K562 (cell line): ENCODE measurements at regions not wholly inside any gene's neighbourhood (a gene's known extent, or its start where the extent isn't known, plus 50 kb on each side); places are given as distances from the start of the nearest gene placed in this dataset.
A peak's percentile ranks its signal among the peaks of the same experiment; 100 is the strongest.

Source experiments
- CBFA2T2 ChIP-seq: fragments of 450-650 bp; conservative IDR thresholded peaks from 2 replicates; pipeline ENCODE4 v1.6.1; 2017; ENCODE audit warnings: mild to moderate bottlenecking
- CEBPB ChIP-seq: fragments of 450-650 bp; IDR thresholded peaks from 2 replicates; pipeline ENCODE4 v1.6.1; 2016; ENCODE audit warnings: missing genetic modification characterization, missing compliant biosample characterization
- CEBPG ChIP-seq, 3 experiments: fragments of 200-800 bp in 1 of 3; sonication (Bioruptor generic) in 1 of 3; sonication (generic) in 1 of 3; formaldehyde crosslinking in 1 of 3; IDR thresholded peaks in 2 of 3; conservative IDR thresholded peaks in 1 of 3; 2 replicates each; pipeline versions ENCODE4 v1.6.1 to v1.8.0; 2016 to 2022; ENCODE audit warnings: missing compliant biosample characterization in 2 of 3, missing genetic modification characterization in 2 of 3, mild to moderate bottlenecking in 1 of 3, missing genetic modification reagents in 1 of 3
- ELK1 ChIP-seq: sonication (generic); formaldehyde crosslinking; IDR thresholded peaks from 2 replicates; pipeline ENCODE4 v1.8.1; 2022; ENCODE audit warnings: missing genetic modification reagents
- NKRF ChIP-seq: fragments of 450-650 bp; IDR thresholded peaks from 2 replicates; pipeline ENCODE4 v1.6.1; 2016; ENCODE audit warnings: borderline replicate concordance
- PHF21A ChIP-seq: fragments of 450-650 bp; IDR thresholded peaks from 2 replicates; pipeline ENCODE4 v1.6.1; 2017; ENCODE audit warnings: low read depth, borderline replicate concordance
- POLR2G ChIP-seq: fragments of 200-400 bp; formaldehyde crosslinking; IDR thresholded peaks from 2 replicates; pipeline ENCODE4 v1.6.1; 2017; ENCODE audit warnings: low read depth, mild to moderate bottlenecking, antibody characterized with exemption, low read length, moderate library complexity
- RNF219 ChIP-seq: fragments of 250-450 bp; sonication (Bioruptor Pico); IDR thresholded peaks from 2 replicates; pipeline ENCODE4 v1.5.0; 2022; ENCODE audit warnings: mild to moderate bottlenecking
- SNAPC5 ChIP-seq: fragments of 250-450 bp; sonication (Bioruptor Pico); IDR thresholded peaks from 2 replicates; pipeline ENCODE4 v1.8.0; 2021; ENCODE audit warnings: moderate library complexity, mild to moderate bottlenecking, inconsistent platforms
- STAT5A ChIP-seq: IDR thresholded peaks from 2 replicates; pipeline ENCODE4 v1.6.1; 2012; ENCODE audit warnings: low read length, inconsistent platforms, borderline replicate concordance
- TFAP4 ChIP-seq: sonication (generic); formaldehyde crosslinking; IDR thresholded peaks from 2 replicates; pipeline ENCODE4 v1.8.0; 2022; ENCODE audit warnings: missing genetic modification reagents, mild to moderate bottlenecking, moderate library complexity, borderline replicate concordance
- THRA ChIP-seq: fragments of 450-650 bp; IDR thresholded peaks from 2 replicates; pipeline ENCODE4 v1.6.1; 2017; ENCODE audit warnings: mild to moderate bottlenecking, moderate library complexity
- ZNF280A ChIP-seq: fragments of 450-650 bp; IDR thresholded peaks from 2 replicates; pipeline ENCODE4 v1.6.1; 2018; ENCODE audit warnings: mild to moderate bottlenecking, low read depth; ENCODE audit not compliant: partially characterized antibody
- ZNF764 ChIP-seq: fragments of 250-450 bp; sonication (Bioruptor Pico); IDR thresholded peaks from 2 replicates; pipeline ENCODE4 v1.4.0; 2020; ENCODE audit warnings: low read depth, mild to moderate bottlenecking, moderate library complexity
- ZNF77 ChIP-seq: fragments of 250-450 bp; sonication (Bioruptor Pico); IDR thresholded peaks from 2 replicates; pipeline ENCODE4 v1.5.0; 2020
- ZNF785 ChIP-seq: fragments of 250-450 bp; sonication (Bioruptor Pico); IDR thresholded peaks from 2 replicates; pipeline ENCODE4 v1.4.0; 2020; ENCODE audit warnings: mild to moderate bottlenecking

GRCh38 chr15:58331913-58332675, 99.7 kb upstream of the LIPC start (continued):
- TF ChIP-seq THRA (no peak), ELK1 (no peak), ZNF785 (CRISPR knock-in tag) (no peak), CBFA2T2 (peak; percentile 70), RNF219 (CRISPR knock-in tag) (no peak), CEBPB (tag) (no peak), PHF21A (no peak; the same call in 1 of the 2 replicates), SNAPC5 (CRISPR knock-in tag) (no peak), ZNF280A (no peak), POLR2G (peak; percentile 47; the same call in 1 of the 2 replicates), STAT5A (peak; percentile 59; the same call in 1 of the 2 replicates), NKRF (no peak), TFAP4 (CRISPR knock-in tag) (peak; percentile 99), CEBPG (CRISPR knock-in tag; IDR thresholded peaks at IDR 0.05) (no peak), CEBPG (tag; conservative IDR thresholded peaks at IDR 0.05 in 1 of 2, IDR thresholded peaks at IDR 0.05 in 1 of 2) (no peak), ZNF764 (CRISPR knock-in tag) (peak; percentile 33; the same call in 1 of the 2 replicates), ZNF77 (CRISPR knock-in tag) (no peak)
